PFSK-1 (cell line): ENCODE measurements at regions not wholly inside any gene's neighbourhood (a gene's known extent, or its start where the extent isn't known, plus 50 kb on each side); places are given as distances from the start of the nearest gene placed in this dataset.

ENCODE experiments used
- FOXP2 ChIP-seq: optimal IDR thresholded peaks from 2 replicates; pipeline ENCODE3; 2011; ENCODE audit warnings: borderline replicate concordance, control low read depth, inconsistent platforms; ENCODE audit not compliant: insufficient read depth; ENCODE audit errors: extremely low read length, extremely low read depth
- POLR2AphosphoS5 ChIP-seq: IDR thresholded peaks from 2 replicates; pipeline ENCODE4 v1.6.1; 2012; ENCODE audit warnings: low read depth, mild to moderate bottlenecking, control low read depth, low read length, moderate library complexity
- REST ChIP-seq, 2 experiments: IDR thresholded peaks; 2 replicates each; pipeline versions ENCODE4 v1.6.1 to v1.8.0; 2011 to 2012; ENCODE audit warnings: low read depth in 2 of 2, low read length in 2 of 2, control low read depth in 1 of 2, inconsistent platforms in 1 of 2, mild to moderate bottlenecking in 1 of 2, moderate library complexity in 1 of 2; ENCODE audit not compliant: insufficient read depth in 1 of 2
- SIN3A ChIP-seq: IDR thresholded peaks from 2 replicates; pipeline ENCODE4 v1.6.1; 2012; ENCODE audit warnings: mild to moderate bottlenecking, low read length, moderate library complexity, borderline replicate concordance; ENCODE audit not compliant: insufficient read depth
- TAF1 ChIP-seq: IDR thresholded peaks from 2 replicates; pipeline ENCODE4 v1.6.1; 2012; ENCODE audit warnings: low read length, control low read depth, borderline replicate concordance; ENCODE audit not compliant: insufficient read depth

- TF ChIP-seq TAF1 (no peak), REST (IDR thresholded peaks at IDR 0.05; ENCODE audit: insufficient read depth in 1 of 2, low read depth in 2 of 2, low read length in 2 of 2) (no peak), POLR2AphosphoS5 (no peak), SIN3A (no peak), FOXP2 (no peak)
These were observed 86.4 kb upstream of the PSMD7 start for GRCh38 chr16:74210245-74210644.
